ENCODE measurements at regions not wholly inside any gene's neighbourhood (a gene's known extent, or its start where the extent isn't known, plus 50 kb on each side); places are given as distances from the start of the nearest gene placed in this dataset.

- no peak for DNase-seq (ENCODE audit: low read depth)
- in situ Hi-C loops (cut with HindIII; ENCODE audit: low pct_unique_long_range_greater_than_20kb, low sequenced_read_pairs) = no loop called here
These were observed 352.4 kb downstream of the KIF16B start for GRCh38 chr20:16220826-16221225.

GRCh38 chr20:16219182-16219581 lies 354.1 kb downstream of the KIF16B start:
- no peak for DNase-seq (ENCODE audit: low read depth)

GRCh38 chr20:16216914-16217230 lies 356.4 kb downstream of the KIF16B start:
- in situ Hi-C loops (cut with HindIII; ENCODE audit: low pct_unique_long_range_greater_than_20kb, low sequenced_read_pairs) = no loop called here
- no peak for DNase-seq (ENCODE audit: low read depth)

More at GRCh38 chr20:16219182-16219581, 354.1 kb downstream of the KIF16B start:
- in situ Hi-C loops (cut with HindIII; ENCODE audit: low pct_unique_long_range_greater_than_20kb, low sequenced_read_pairs) = no loop called here

GRCh38 chr20:16216227-16216913 lies 356.9 kb downstream of the KIF16B start:
- in situ Hi-C loops (cut with HindIII; ENCODE audit: low pct_unique_long_range_greater_than_20kb, low sequenced_read_pairs) = no loop called here
- peak; percentile 8 for DNase-seq (ENCODE audit: low read depth)

- in situ Hi-C loops (cut with HindIII; ENCODE audit: low pct_unique_long_range_greater_than_20kb, low sequenced_read_pairs) = no loop called here
- DNase-seq (ENCODE audit: low read depth) = no peak
These were observed 358.2 kb downstream of the KIF16B start for GRCh38 chr20:16215041-16215440.

- in situ Hi-C loops (cut with HindIII; ENCODE audit: low pct_unique_long_range_greater_than_20kb, low sequenced_read_pairs) = no loop called here
- DNase-seq (ENCODE audit: low read depth) = no peak
These were observed 360.5 kb downstream of the KIF16B start for GRCh38 chr20:16212790-16213189.

GRCh38 chr20:16209951-16210361 lies 363.3 kb downstream of the KIF16B start:
- in situ Hi-C loops (cut with HindIII; ENCODE audit: low pct_unique_long_range_greater_than_20kb, low sequenced_read_pairs) = no loop called here

GRCh38 chr20:16209357-16209756 lies 363.9 kb downstream of the KIF16B start:
- in situ Hi-C loops (cut with HindIII; ENCODE audit: low pct_unique_long_range_greater_than_20kb, low sequenced_read_pairs) = no loop called here
- no peak for DNase-seq (ENCODE audit: low read depth)

More at GRCh38 chr20:16209951-16210361, 363.3 kb downstream of the KIF16B start:
- DNase-seq (ENCODE audit: low read depth) = no peak

- no peak for DNase-seq (ENCODE audit: low read depth)
- in situ Hi-C loops (cut with HindIII; ENCODE audit: low pct_unique_long_range_greater_than_20kb, low sequenced_read_pairs) = no loop called here
These were observed 364.8 kb downstream of the KIF16B start for GRCh38 chr20:16208443-16208842.

GRCh38 chr20:16206817-16207216 lies 366.4 kb downstream of the KIF16B start:
- DNase-seq (ENCODE audit: low read depth) = no peak
- in situ Hi-C loops (cut with HindIII; ENCODE audit: low pct_unique_long_range_greater_than_20kb, low sequenced_read_pairs) = no loop called here

- in situ Hi-C loops (cut with HindIII; ENCODE audit: low pct_unique_long_range_greater_than_20kb, low sequenced_read_pairs) = no loop called here
- peak; percentile 12 for DNase-seq (ENCODE audit: low read depth)
These were observed 367.7 kb downstream of the KIF16B start for GRCh38 chr20:16205507-16205906.

GRCh38 chr20:16203096-16203495 lies 370.2 kb downstream of the KIF16B start:
- in situ Hi-C loops (cut with HindIII; ENCODE audit: low pct_unique_long_range_greater_than_20kb, low sequenced_read_pairs) = no loop called here
- DNase-seq (ENCODE audit: low read depth) = no peak

GRCh38 chr20:16201191-16201590 lies 372.1 kb downstream of the KIF16B start:
- no peak for DNase-seq (ENCODE audit: low read depth)
- in situ Hi-C loops (cut with HindIII; ENCODE audit: low pct_unique_long_range_greater_than_20kb, low sequenced_read_pairs) = no loop called here

GRCh38 chr20:16197696-16198095 lies 375.6 kb downstream of the KIF16B start:
- no peak for DNase-seq (ENCODE audit: low read depth)
- in situ Hi-C loops (cut with HindIII; ENCODE audit: low pct_unique_long_range_greater_than_20kb, low sequenced_read_pairs) = no loop called here

- in situ Hi-C loops (cut with HindIII; ENCODE audit: low pct_unique_long_range_greater_than_20kb, low sequenced_read_pairs) = no loop called here
- no peak for DNase-seq (ENCODE audit: low read depth)
These were observed 377.6 kb downstream of the KIF16B start for GRCh38 chr20:16195671-16196070.

GRCh38 chr20:16194617-16195360 lies 378.5 kb downstream of the KIF16B start:
- in situ Hi-C loops (cut with HindIII; ENCODE audit: low pct_unique_long_range_greater_than_20kb, low sequenced_read_pairs) = no loop called here
- DNase-seq (ENCODE audit: low read depth) = no peak

GRCh38 chr20:16191496-16191895 lies 381.8 kb downstream of the KIF16B start:
- in situ Hi-C loops (cut with HindIII; ENCODE audit: low pct_unique_long_range_greater_than_20kb, low sequenced_read_pairs) = no loop called here
- DNase-seq (ENCODE audit: low read depth) = no peak

- no peak for DNase-seq (ENCODE audit: low read depth)
- in situ Hi-C loops (cut with HindIII; ENCODE audit: low pct_unique_long_range_greater_than_20kb, low sequenced_read_pairs) = no loop called here
These were observed 383.9 kb downstream of the KIF16B start for GRCh38 chr20:16189371-16189770.

GRCh38 chr20:16187956-16188616 lies 385.2 kb downstream of the KIF16B start:
- no peak for DNase-seq (ENCODE audit: low read depth)
- in situ Hi-C loops (cut with HindIII; ENCODE audit: low pct_unique_long_range_greater_than_20kb, low sequenced_read_pairs) = no loop called here

Data from Caki2 (cell line).